Mesothelial cell of epicardium (in vitro differentiated cells): ENCODE measurements at regions not wholly inside any gene's neighbourhood (a gene's known extent, or its start where the extent isn't known, plus 50 kb on each side); places are given as distances from the start of the nearest gene placed in this dataset.

Experiments
- DNase-seq, 2 experiments: peaks; one replicate each; pipeline ENCODE4 v3.0.0; 2021; ENCODE audit warnings: low spot score in 2 of 2; ENCODE audit not compliant: unreplicated experiment in 2 of 2
- H3K27ac Mint-ChIP-seq: 2 replicates; pipeline ENCODE4 v1.8.0; 2021; ENCODE audit warnings: mixed read lengths
- H3K27me3 Mint-ChIP-seq: 2 replicates; pipeline ENCODE4 v1.8.0; 2021; ENCODE audit warnings: low read depth, mixed read lengths
- H3K36me3 Mint-ChIP-seq: 2 replicates; pipeline ENCODE4 v1.8.0; 2021; ENCODE audit warnings: mixed read lengths
- H3K4me1 Mint-ChIP-seq: 2 replicates; pipeline ENCODE4 v1.8.0; 2021; ENCODE audit warnings: mixed read lengths
- H3K4me3 Mint-ChIP-seq: 2 replicates; pipeline ENCODE4 v1.8.0; 2021; ENCODE audit warnings: mild to moderate bottlenecking, moderate library complexity, mixed read lengths
- H3K9me3 Mint-ChIP-seq: 2 replicates; pipeline ENCODE4 v1.8.0; 2021; ENCODE audit warnings: mixed read lengths
- CTCF ChIP-seq: fragments of 200-600 bp; sonication (generic); IDR thresholded peaks from one replicate; pipeline ENCODE4 v1.5.0; 2021; ENCODE audit warnings: antibody characterized with exemption; ENCODE audit not compliant: unreplicated experiment

- H3K4me1 Mint-ChIP-seq = no peaks in the 10 kb centered on the region
- H3K9me3 Mint-ChIP-seq = peaks cover 15% of the 10 kb centered on the region
- no peak for TF ChIP-seq CTCF
- H3K36me3 Mint-ChIP-seq = no peaks in the 10 kb centered on the region
- no peak for DNase-seq
- no peak overlapping the region for H3K4me3 Mint-ChIP-seq
- H3K27me3 Mint-ChIP-seq = no peaks in the 10 kb centered on the region
- H3K27ac Mint-ChIP-seq = no peak overlapping the region
Observed at GRCh38 chr11:28858076-28858475, 749.9 kb downstream of the METTL15 start.

GRCh38 chr11:28849053-28849452 lies 740.9 kb downstream of the METTL15 start:
- TF ChIP-seq CTCF = no peak
- H3K4me3 Mint-ChIP-seq = no peak overlapping the region
- H3K27me3 Mint-ChIP-seq = no peaks in the 10 kb centered on the region
- H3K4me1 Mint-ChIP-seq = no peaks in the 10 kb centered on the region
- H3K27ac Mint-ChIP-seq = no peak overlapping the region
- no peak for DNase-seq
- H3K9me3 Mint-ChIP-seq = peaks cover 22% of the 10 kb centered on the region
- peaks cover 9% of the 10 kb centered on the region for H3K36me3 Mint-ChIP-seq

GRCh38 chr11:28842716-28843115 lies 734.5 kb downstream of the METTL15 start:
- DNase-seq = no peak
- H3K36me3 Mint-ChIP-seq = no peaks in the 10 kb centered on the region
- H3K4me1 Mint-ChIP-seq = no peaks in the 10 kb centered on the region
- no peaks in the 10 kb centered on the region for H3K27me3 Mint-ChIP-seq
- TF ChIP-seq CTCF = no peak
- no peak overlapping the region for H3K4me3 Mint-ChIP-seq
- H3K27ac Mint-ChIP-seq = no peak overlapping the region
- H3K9me3 Mint-ChIP-seq = no peaks in the 10 kb centered on the region

- H3K27me3 Mint-ChIP-seq = no peaks in the 10 kb centered on the region
- no peaks in the 10 kb centered on the region for H3K9me3 Mint-ChIP-seq
- TF ChIP-seq CTCF = no peak
- no peaks in the 10 kb centered on the region for H3K36me3 Mint-ChIP-seq
- H3K27ac Mint-ChIP-seq = no peak overlapping the region
- H3K4me1 Mint-ChIP-seq = peaks cover 8% of the 10 kb centered on the region
- H3K4me3 Mint-ChIP-seq = no peak overlapping the region
- DNase-seq = no peak
Observed at GRCh38 chr11:28838741-28839140, 730.6 kb downstream of the METTL15 start.

- H3K4me1 Mint-ChIP-seq = peaks cover 11% of the 10 kb centered on the region
- no peaks in the 10 kb centered on the region for H3K9me3 Mint-ChIP-seq
- DNase-seq = no peak
Observed at GRCh38 chr11:28837599-28837998, 729.4 kb downstream of the METTL15 start.

More at GRCh38 chr11:28837599-28837998, 729.4 kb downstream of the METTL15 start:
- Mint-ChIP-seq H3K27me3 (no peaks in the 10 kb centered on the region), H3K27ac (no peak overlapping the region), H3K4me3 (no peak overlapping the region), H3K36me3 (no peaks in the 10 kb centered on the region)
- no peak for TF ChIP-seq CTCF
